ENCODE measurements at regions not wholly inside any gene's neighbourhood (a gene's known extent, or its start where the extent isn't known, plus 50 kb on each side); places are given as distances from the start of the nearest gene placed in this dataset.

DNA sequence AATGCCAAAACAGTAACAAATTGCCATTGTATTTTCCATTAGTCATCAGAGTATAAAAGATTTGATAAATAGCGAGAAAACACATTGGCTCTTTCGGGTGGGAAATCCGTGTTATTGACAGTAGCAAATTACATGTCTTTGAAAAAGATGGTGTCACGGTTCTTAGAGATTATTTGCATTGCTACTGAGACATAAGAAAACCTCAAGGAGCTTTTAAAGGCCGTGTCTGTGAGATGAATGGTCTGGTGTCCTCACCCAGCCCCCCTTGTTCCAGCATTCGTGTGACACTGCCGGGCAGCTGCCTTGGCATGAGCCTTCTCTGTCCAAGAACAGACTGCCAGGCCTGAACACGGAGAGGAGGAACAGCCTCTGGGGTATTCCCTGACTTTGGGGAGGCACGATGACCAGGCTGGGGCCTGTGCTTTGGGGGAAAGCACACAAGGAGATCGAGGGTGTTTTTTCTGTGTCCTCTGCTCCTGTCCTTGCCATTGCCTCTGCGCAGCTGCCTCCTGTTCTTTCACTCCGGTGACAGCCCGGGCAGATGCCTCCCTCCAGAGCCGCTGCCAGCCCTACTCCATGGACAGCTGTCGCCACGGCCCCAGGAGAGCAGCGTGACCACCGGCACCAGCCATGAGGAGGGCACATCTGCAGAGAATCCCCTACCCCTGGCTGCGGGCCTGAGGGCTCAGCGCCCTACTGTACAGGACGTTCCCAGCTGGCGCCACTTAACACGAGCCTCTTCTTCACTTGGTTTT lies 167.7 kb upstream of the CDYL start:
- DNase-seq, result no peak
- H3K27ac ChIP-seq, result no peak overlapping the region
- H3K4me1 ChIP-seq, result peaks cover 0 to 44% (median 37%) of the 10 kb centered on the region in 4 donors
- H3K9me3 ChIP-seq, result no peaks in the 10 kb centered on the region
- no peaks in the 10 kb centered on the region for H3K36me3 ChIP-seq
- intact Hi-C loops (cut with DNase I), result no loop called here
- no peaks in the 10 kb centered on the region for H3K27me3 ChIP-seq
- no peak overlapping the region for H3K4me3 ChIP-seq
- TF ChIP-seq CTCF (IDR thresholded peaks at IDR 0.05) (no peak), POLR2A (IDR thresholded peaks at IDR 0.05) (no peak), EP300 (IDR thresholded peaks at IDR 0.05) (no peak), POLR2AphosphoS5 (IDR thresholded peaks at IDR 0.05) (no peak)
- 88 to 90% methylated on average over 23 of the region's 23 CpGs for WGBS, 2 donors

DNA sequence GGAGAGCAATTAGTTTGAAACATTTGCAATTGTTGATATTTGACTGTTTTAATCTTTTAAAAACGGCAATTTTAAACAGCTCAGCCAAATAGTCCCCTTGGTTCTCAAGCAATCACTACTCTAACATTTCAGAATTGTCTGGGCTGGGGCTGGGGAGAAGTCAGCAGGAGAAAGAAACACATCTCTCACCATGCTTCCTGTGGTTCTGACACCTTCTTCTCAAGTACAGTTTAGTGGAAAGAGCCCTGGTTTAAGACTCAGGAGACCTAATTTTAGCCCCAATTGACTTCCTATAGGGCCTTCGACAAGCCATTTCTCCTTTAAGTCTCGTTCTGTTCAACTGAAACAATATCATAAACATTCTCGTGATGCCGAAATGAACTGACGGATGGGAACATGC lies 168.4 kb upstream of the CDYL start:
- Histone ChIP-seq H3K27ac (peak overlapping the region in 2 of 4 donors; percentile 14 to 31), H3K4me3 (no peak overlapping the region), H3K4me1 (peaks cover 0 to 36% (median 30%) of the 10 kb centered on the region in 4 donors), H3K36me3 (no peaks in the 10 kb centered on the region), H3K27me3 (no peaks in the 10 kb centered on the region), H3K9me3 (no peaks in the 10 kb centered on the region)
- WGBS, 2 donors, result 57 to 67% methylated on average over 6 of the region's 6 CpGs
- no peak for DNase-seq
- TF ChIP-seq POLR2AphosphoS5 (IDR thresholded peaks at IDR 0.05) (no peak), CTCF (IDR thresholded peaks at IDR 0.05) (no peak), EP300 (IDR thresholded peaks at IDR 0.05) (no peak), POLR2A (IDR thresholded peaks at IDR 0.05) (no peak)
- intact Hi-C loops (cut with DNase I), result no loop called here

- WGBS, 2 donors, result 31 to 63% methylated on average over 17 of the region's 17 CpGs
- no peak for TF ChIP-seq POLR2AphosphoS5 (IDR thresholded peaks at IDR 0.05)
- no peak for TF ChIP-seq EP300 (IDR thresholded peaks at IDR 0.05)
- TF ChIP-seq POLR2A (IDR thresholded peaks at IDR 0.05), result no peak
- TF ChIP-seq CTCF (IDR thresholded peaks at IDR 0.05), result no peak
- Histone ChIP-seq H3K36me3 (no peaks in the 10 kb centered on the region), H3K4me3 (no peak overlapping the region), H3K4me1 (peaks cover 0 to 29% (median 23%) of the 10 kb centered on the region in 4 donors), H3K27ac (peak overlapping the region in 2 of 4 donors; percentile 14 to 31), H3K27me3 (no peaks in the 10 kb centered on the region), H3K9me3 (no peaks in the 10 kb centered on the region)
- DNase-seq, result no peak
- intact Hi-C loops (cut with DNase I), result no loop called here
Measured at GRCh38 chr6:4606821-4607704, 169.1 kb upstream of the CDYL start.

GRCh38 chr6:4606016-4606415 lies 170.2 kb upstream of the CDYL start:
- Histone ChIP-seq H3K27me3 (no peaks in the 10 kb centered on the region), H3K4me3 (no peak overlapping the region), H3K36me3 (no peaks in the 10 kb centered on the region), H3K27ac (no peak overlapping the region), H3K9me3 (no peaks in the 10 kb centered on the region), H3K4me1 (peaks cover 0 to 20% (median 14%) of the 10 kb centered on the region in 4 donors)
- no peak for DNase-seq
- WGBS, 2 donors, result 94 to 95% methylated on average over 7 of the region's 7 CpGs
- intact Hi-C loops (cut with DNase I), result no loop called here
- no peak for TF ChIP-seq POLR2A (IDR thresholded peaks at IDR 0.05)

GRCh38 chr6:4603856-4604369 lies 172.3 kb upstream of the CDYL start:
- no peak overlapping the region for H3K4me3 ChIP-seq
- peaks cover 0 to 10% (median 7%) of the 10 kb centered on the region in 4 donors for H3K4me1 ChIP-seq
- no peak for DNase-seq
- no peak overlapping the region for H3K27ac ChIP-seq
- no peak for TF ChIP-seq CTCF (IDR thresholded peaks at IDR 0.05)
- TF ChIP-seq POLR2A (IDR thresholded peaks at IDR 0.05), result no peak
- no peak for TF ChIP-seq POLR2AphosphoS5 (IDR thresholded peaks at IDR 0.05)
- no peak for TF ChIP-seq EP300 (IDR thresholded peaks at IDR 0.05)
- H3K9me3 ChIP-seq, result no peaks in the 10 kb centered on the region
- no peaks in the 10 kb centered on the region for H3K27me3 ChIP-seq
- intact Hi-C loops (cut with DNase I), result no loop called here
- H3K36me3 ChIP-seq, result no peaks in the 10 kb centered on the region
- 0 to 93% methylated on average over 1 of the region's 1 CpG for WGBS, 2 donors

Measured in sigmoid colon (tissue), 6 donors.